Thoracic aorta (tissue), 2 donors: ENCODE measurements at regions not wholly inside any gene's neighbourhood (a gene's known extent, or its start where the extent isn't known, plus 50 kb on each side); places are given as distances from the start of the nearest gene placed in this dataset.

Experiments
- ATAC-seq: fragments of 150-250 bp; one replicate; pipeline ENCODE4 v1.8.0; 2017; ENCODE audit warnings: low read depth; ENCODE audit not compliant: insufficient number of reproducible peaks, low FRiP score
- DNase-seq: peaks from one replicate; pipeline ENCODE4 v3.0.0-alpha.2; 2020; ENCODE audit warnings: low spot score
- H3K27ac ChIP-seq, 2 donors: fragments of 200-600 bp; sonication (generic); 1 replicate in 1 of 2; 2 replicates in 1 of 2; pipeline ENCODE4 v1.5.1; 2016; ENCODE audit warnings: mild to moderate bottlenecking in 2 of 2, moderate library complexity in 2 of 2
- H3K27me3 ChIP-seq: fragments of 200-600 bp; sonication (generic); replicated peaks from 2 replicates; pipeline ENCODE4 v1.6.0; 2016; ENCODE audit warnings: mild to moderate bottlenecking; ENCODE audit not compliant: insufficient read depth
- H3K36me3 ChIP-seq: fragments of 200-600 bp; sonication (generic); one replicate; pipeline ENCODE4 v1.5.1; 2016
- H3K4me1 ChIP-seq, 2 donors: fragments of 200-600 bp; sonication (generic); 1 replicate in 1 of 2; 2 replicates in 1 of 2; pipeline versions ENCODE4 v1.5.1 to v1.6.0; 2016; ENCODE audit warnings: low read depth in 2 of 2, mild to moderate bottlenecking in 1 of 2; ENCODE audit not compliant: control insufficient read depth in 1 of 2
- H3K4me3 ChIP-seq: fragments of 200-600 bp; sonication (generic); 2 replicates; pipeline ENCODE4 v1.5.1; 2016; ENCODE audit warnings: mild to moderate bottlenecking
- H3K9me3 ChIP-seq: fragments of 200-600 bp; sonication (generic); 2 replicates; pipeline ENCODE4 v1.5.1; 2016
- TF ChIP-seq, protein P1 (sequence below): fragments of 200-600 bp; sonication (generic); IDR thresholded peaks from one replicate; pipeline ENCODE4 v1.5.1; 2019; ENCODE audit warnings: antibody characterized with exemption

DNA sequence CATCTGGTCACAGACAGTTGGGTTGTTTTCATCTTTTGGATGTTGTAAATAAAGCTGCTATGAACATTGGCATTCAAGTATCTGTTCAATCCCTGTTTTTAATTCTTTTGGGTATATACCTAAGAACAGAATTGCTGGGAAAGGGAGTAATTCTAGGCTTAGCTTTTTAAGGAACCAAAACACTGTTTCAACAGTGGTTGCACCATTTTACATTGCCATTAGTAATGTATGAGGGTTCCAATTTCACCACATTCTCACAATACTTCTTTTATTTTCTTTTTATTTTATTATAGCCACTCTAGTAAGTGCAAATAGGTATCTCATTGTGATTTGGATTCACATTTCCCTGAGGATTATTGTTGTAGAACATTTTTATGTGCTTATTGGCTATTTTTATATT, 108.9 kb upstream of the GLS start:
- H3K27ac ChIP-seq, result no peak overlapping the region
- H3K27me3 ChIP-seq, result no peaks in the 10 kb centered on the region
- ATAC-seq (no peak), DNase-seq (no peak)
- H3K36me3 ChIP-seq, result no peaks in the 10 kb centered on the region
- TF ChIP-seq, protein P1, sequence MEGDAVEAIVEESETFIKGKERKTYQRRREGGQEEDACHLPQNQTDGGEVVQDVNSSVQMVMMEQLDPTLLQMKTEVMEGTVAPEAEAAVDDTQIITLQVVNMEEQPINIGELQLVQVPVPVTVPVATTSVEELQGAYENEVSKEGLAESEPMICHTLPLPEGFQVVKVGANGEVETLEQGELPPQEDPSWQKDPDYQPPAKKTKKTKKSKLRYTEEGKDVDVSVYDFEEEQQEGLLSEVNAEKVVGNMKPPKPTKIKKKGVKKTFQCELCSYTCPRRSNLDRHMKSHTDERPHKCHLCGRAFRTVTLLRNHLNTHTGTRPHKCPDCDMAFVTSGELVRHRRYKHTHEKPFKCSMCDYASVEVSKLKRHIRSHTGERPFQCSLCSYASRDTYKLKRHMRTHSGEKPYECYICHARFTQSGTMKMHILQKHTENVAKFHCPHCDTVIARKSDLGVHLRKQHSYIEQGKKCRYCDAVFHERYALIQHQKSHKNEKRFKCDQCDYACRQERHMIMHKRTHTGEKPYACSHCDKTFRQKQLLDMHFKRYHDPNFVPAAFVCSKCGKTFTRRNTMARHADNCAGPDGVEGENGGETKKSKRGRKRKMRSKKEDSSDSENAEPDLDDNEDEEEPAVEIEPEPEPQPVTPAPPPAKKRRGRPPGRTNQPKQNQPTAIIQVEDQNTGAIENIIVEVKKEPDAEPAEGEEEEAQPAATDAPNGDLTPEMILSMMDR, result no peak
- H3K9me3 ChIP-seq, result no peaks in the 10 kb centered on the region
- H3K4me3 ChIP-seq, result no peak overlapping the region
- no peaks in the 10 kb centered on the region for H3K4me1 ChIP-seq

DNA sequence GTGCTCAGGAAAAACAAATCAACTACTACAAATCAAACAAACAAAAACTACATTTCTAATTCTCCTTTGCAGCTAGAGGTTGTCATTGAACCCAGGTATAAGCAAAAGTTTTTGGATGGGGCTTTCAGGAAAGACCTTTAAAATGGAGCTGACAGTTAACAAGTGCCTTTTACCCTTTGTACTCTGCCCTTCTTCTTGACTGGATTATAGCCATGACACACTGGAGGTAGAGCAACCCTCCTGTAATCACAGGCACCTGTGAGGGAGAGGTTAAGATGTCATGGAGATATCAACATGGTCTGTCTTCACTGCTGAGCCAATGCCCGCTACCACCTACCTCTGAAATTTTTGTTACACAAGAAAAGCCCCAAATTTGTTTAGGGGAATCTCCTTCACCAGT, 100.0 kb upstream of the GLS start:
- TF ChIP-seq, protein P1, result no peak
- H3K27me3 ChIP-seq, result no peaks in the 10 kb centered on the region
- no peak for ATAC-seq
- no peaks in the 10 kb centered on the region for H3K36me3 ChIP-seq
- H3K9me3 ChIP-seq, result no peaks in the 10 kb centered on the region
- peaks cover 0 to 2% of the 10 kb centered on the region in 2 donors for H3K4me1 ChIP-seq
- no peak for DNase-seq
- no peak overlapping the region for H3K27ac ChIP-seq
- H3K4me3 ChIP-seq, result no peak overlapping the region

DNA sequence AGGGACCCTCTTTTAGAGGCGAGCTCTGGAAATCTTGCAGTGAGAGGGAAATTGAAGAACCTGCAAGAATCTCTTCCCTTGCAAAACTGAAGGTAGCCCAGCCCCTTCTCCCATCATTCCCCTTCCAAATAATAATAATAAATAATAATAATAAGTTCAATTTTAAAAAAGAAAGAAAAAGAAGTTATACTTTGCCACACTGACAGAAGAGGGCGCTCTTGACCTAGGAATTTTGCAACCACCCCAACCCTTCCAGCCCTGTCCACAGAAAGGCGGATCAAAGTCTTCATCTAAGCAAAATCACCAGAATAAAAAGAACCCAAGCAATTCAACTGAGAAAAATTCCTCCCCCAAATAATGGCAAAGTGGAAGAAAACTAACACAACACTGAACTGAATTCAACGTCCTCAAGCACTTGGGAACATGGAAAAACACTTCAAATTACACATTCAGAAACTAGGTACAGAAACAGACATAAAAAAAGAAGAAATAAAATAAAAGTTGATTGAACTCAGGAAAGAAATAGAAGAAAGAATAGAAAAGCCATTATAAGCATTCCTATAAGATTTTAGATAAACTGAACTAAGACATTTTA, 98.9 kb upstream of the GLS start:
- no peak for ATAC-seq
- DNase-seq, result no peak

DNA sequence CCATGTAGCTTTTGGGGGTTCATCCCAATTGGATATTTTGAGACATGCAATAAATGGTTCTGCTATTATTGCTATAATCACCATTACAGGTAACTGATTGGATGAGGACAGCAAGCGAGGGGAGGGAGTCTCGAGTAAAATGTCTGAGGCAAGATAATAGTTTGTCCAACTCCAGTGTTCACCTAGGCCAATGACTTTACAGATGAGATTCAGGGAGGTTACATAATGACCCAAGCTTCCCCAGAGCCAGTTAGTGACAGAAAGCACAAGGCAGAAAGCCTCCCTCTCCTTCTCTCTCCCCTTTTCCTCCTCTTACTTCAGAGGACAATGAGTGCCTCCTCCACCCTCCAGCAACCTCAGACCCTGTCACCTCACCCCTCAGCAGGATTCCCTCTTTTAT, 98.4 kb upstream of the GLS start:
- Histone ChIP-seq H3K27ac (no peak overlapping the region), H3K4me3 (no peak overlapping the region), H3K36me3 (no peaks in the 10 kb centered on the region), H3K9me3 (no peaks in the 10 kb centered on the region), H3K4me1 (peaks cover 0 to 14% of the 10 kb centered on the region in 2 donors), H3K27me3 (no peaks in the 10 kb centered on the region)
- TF ChIP-seq, protein P1, result no peak
- ATAC-seq (no peak), DNase-seq (no peak)

More for the DNA sequence above, 98.9 kb upstream of the GLS start:
- TF ChIP-seq, protein P1, result peak; percentile 70
- Histone ChIP-seq H3K4me3 (no peak overlapping the region), H3K27ac (no peak overlapping the region), H3K4me1 (peaks cover 0 to 11% of the 10 kb centered on the region in 2 donors), H3K9me3 (no peaks in the 10 kb centered on the region), H3K36me3 (no peaks in the 10 kb centered on the region), H3K27me3 (no peaks in the 10 kb centered on the region)

DNA sequence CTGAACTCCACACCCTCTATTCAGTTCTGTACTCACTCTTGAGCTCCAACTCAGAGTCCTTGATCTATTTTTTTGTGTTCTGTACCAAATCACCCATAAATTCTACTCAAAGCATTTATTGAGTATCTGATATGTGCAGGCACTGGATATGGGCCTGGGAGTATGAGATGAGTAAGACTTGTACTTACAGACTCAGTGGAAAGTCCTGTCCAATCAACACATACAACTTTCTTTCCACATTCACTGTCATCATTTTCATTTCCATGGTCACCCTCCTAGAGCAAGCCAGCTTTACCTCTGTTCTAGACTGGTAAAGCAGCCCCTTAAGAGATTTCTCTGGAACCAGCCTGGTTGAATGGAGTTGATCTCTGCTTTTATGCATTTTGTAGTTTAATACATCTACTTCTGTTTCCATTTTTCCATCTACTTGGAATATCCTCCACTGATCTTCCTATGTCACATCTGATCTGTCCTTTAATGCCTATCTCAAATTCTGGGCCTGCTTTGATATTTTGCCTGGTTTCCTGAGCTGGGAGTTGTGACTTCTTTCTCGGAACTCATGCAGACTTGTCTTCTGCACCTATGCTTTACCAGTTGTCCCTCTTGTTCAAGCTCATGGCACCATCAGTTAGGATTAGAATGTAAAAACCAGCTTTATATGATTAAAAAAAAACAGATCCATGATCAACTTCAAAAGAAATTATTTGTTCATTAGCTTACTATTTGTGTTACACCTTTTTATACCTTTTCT, 96.9 kb upstream of the GLS start:
- no peak overlapping the region for H3K4me3 ChIP-seq
- H3K27ac ChIP-seq, result no peak overlapping the region
- TF ChIP-seq, protein P1, result no peak
- H3K36me3 ChIP-seq, result no peaks in the 10 kb centered on the region
- ATAC-seq (no peak), DNase-seq (no peak)
- H3K9me3 ChIP-seq, result no peaks in the 10 kb centered on the region
- H3K4me1 ChIP-seq, result peaks cover 0 to 14% of the 10 kb centered on the region in 2 donors
- no peaks in the 10 kb centered on the region for H3K27me3 ChIP-seq
